Lung (tissue), 11 donors: ENCODE measurements at regions not wholly inside any gene's neighbourhood (a gene's known extent, or its start where the extent isn't known, plus 50 kb on each side); places are given as distances from the start of the nearest gene placed in this dataset.

Experiments
- ATAC-seq: fragments of 200-7000 bp; cut with Tn5 transposase; one replicate; pipeline ENCODE4 v1.9.1; 2020; ENCODE audit warnings: moderate number of reproducible peaks; ENCODE audit not compliant: insufficient read depth, low FRiP score
- DNase-seq, 3 donors: peaks; one replicate each; pipeline ENCODE4 v3.0.0-alpha.2; 2013 to 2017
- H3K27ac ChIP-seq, 2 donors: one replicate each; pipeline ENCODE4 v1.5.1; 2013; ENCODE audit warnings: mild to moderate bottlenecking in 2 of 2, moderate library complexity in 2 of 2, control low read depth in 1 of 2, inconsistent platforms in 1 of 2, low read depth in 1 of 2, low read length in 1 of 2
- H3K27me3 ChIP-seq, 3 donors: one replicate each; pipeline ENCODE4 v1.5.1; 2013; ENCODE audit warnings: low read length in 2 of 3; ENCODE audit not compliant: control insufficient read depth in 3 of 3, insufficient read depth in 3 of 3
- H3K36me3 ChIP-seq, 4 donors: one replicate each; pipeline ENCODE4 v1.5.1; 2013; ENCODE audit warnings: low read length in 4 of 4, mild to moderate bottlenecking in 1 of 4, moderate library complexity in 1 of 4; ENCODE audit not compliant: control insufficient read depth in 4 of 4, insufficient read depth in 4 of 4
- H3K4me1 ChIP-seq, 5 donors: one replicate each; pipeline ENCODE4 v1.5.1; 2013; ENCODE audit warnings: low read length in 5 of 5, mild to moderate bottlenecking in 2 of 5, moderate library complexity in 1 of 5; ENCODE audit not compliant: control insufficient read depth in 5 of 5, insufficient read depth in 5 of 5
- H3K4me3 ChIP-seq: one replicate; pipeline ENCODE4 v1.5.1; 2013; ENCODE audit warnings: mild to moderate bottlenecking, control low read depth, moderate library complexity
- H3K9ac ChIP-seq, 2 donors: one replicate each; pipeline ENCODE4 v1.5.1; 2013; ENCODE audit warnings: low read length in 2 of 2, control low read depth in 1 of 2; ENCODE audit not compliant: insufficient read depth in 1 of 2
- H3K9me3 ChIP-seq, 4 donors: one replicate each; pipeline ENCODE4 v1.5.1; 2013; ENCODE audit warnings: low read length in 3 of 4, mild to moderate bottlenecking in 1 of 4, moderate library complexity in 1 of 4; ENCODE audit not compliant: control insufficient read depth in 4 of 4, insufficient read depth in 3 of 4
- CTCF ChIP-seq: IDR thresholded peaks from 2 replicates; pipeline ENCODE4 v1.5.1; 2012; ENCODE audit warnings: mild to moderate bottlenecking; ENCODE audit errors: control extremely low read depth, extremely low read depth
- WGBS, 2 donors: extraction: QIAGEN DNeasy Blood & Tissue Kit; methylation state at CpG; one replicate each; pipeline ENCODE4 v1.1.7; 2013; 5-methylcytosine and 5-hydroxymethylcytosine counted together
- donor health status: control.
- donor health status: control.
- donor health status: Bipolar disorder and iron deficiency.
- donor health status: healthy.
- donor health status: DM: yes; HTN: yes; CAD: no.

- no peak for ATAC-seq
- 82 to 89% methylated on average over 2 of the region's 2 CpGs for WGBS, 2 donors
- Histone ChIP-seq H3K36me3 (no peaks in the 10 kb centered on the region), H3K4me3 (no peak overlapping the region), H3K9me3 (no peaks in the 10 kb centered on the region), H3K27me3 (no peaks in the 10 kb centered on the region), H3K27ac (no peak overlapping the region), H3K4me1 (no peaks in the 10 kb centered on the region), H3K9ac (no peak overlapping the region)
- no peak for TF ChIP-seq CTCF
- no peak for DNase-seq
Measured at GRCh38 chr4:107213880-107214279, 177.8 kb upstream of the DKK2 start.

- no peaks in the 10 kb centered on the region for H3K9me3 ChIP-seq
- no peak overlapping the region for H3K27ac ChIP-seq
- DNase-seq, result no peak
- H3K27me3 ChIP-seq, result no peaks in the 10 kb centered on the region
- H3K36me3 ChIP-seq, result no peaks in the 10 kb centered on the region
- H3K4me3 ChIP-seq, result no peak overlapping the region
- no peak for TF ChIP-seq CTCF
- 90 to 93% methylated on average over 3 of the region's 3 CpGs for WGBS, 2 donors
- no peak for ATAC-seq
- H3K4me1 ChIP-seq, result no peaks in the 10 kb centered on the region
- H3K9ac ChIP-seq, result no peak overlapping the region
Measured at GRCh38 chr4:107213410-107213809, 177.3 kb upstream of the DKK2 start.

- ATAC-seq, result no peak
- no peak for TF ChIP-seq CTCF
- DNase-seq, result no peak
- no peaks in the 10 kb centered on the region for H3K36me3 ChIP-seq
- no peaks in the 10 kb centered on the region for H3K9me3 ChIP-seq
- H3K9ac ChIP-seq, result no peak overlapping the region
- WGBS, 2 donors, result 94 to 95% methylated on average over 2 of the region's 2 CpGs
- H3K4me1 ChIP-seq, result no peaks in the 10 kb centered on the region
- H3K27ac ChIP-seq, result no peak overlapping the region
- H3K4me3 ChIP-seq, result no peak overlapping the region
- H3K27me3 ChIP-seq, result no peaks in the 10 kb centered on the region
Measured at GRCh38 chr4:107212565-107212964, 176.5 kb upstream of the DKK2 start.
